GM18508 (cell line): ENCODE measurements at regions not wholly inside any gene's neighbourhood (a gene's known extent, or its start where the extent isn't known, plus 50 kb on each side); places are given as distances from the start of the nearest gene placed in this dataset.

Experiments
- ATAC-seq: cut with Tn5 transposase; IDR thresholded peaks from one replicate; pipeline ENCODE4 v1.9.1; 2021; ENCODE audit warnings: moderate number of reproducible peaks; ENCODE audit not compliant: insufficient read depth, unreplicated experiment

GRCh38 chr19:29393915-29394460, 131.8 kb upstream of the VSTM2B start:
- ATAC-seq: no peak

GRCh38 chr19:29395111-29395733, 130.6 kb upstream of the VSTM2B start:
- no peak for ATAC-seq

- no peak for ATAC-seq
Measured at GRCh38 chr19:29395734-29396414, 129.9 kb upstream of the VSTM2B start.

DNA sequence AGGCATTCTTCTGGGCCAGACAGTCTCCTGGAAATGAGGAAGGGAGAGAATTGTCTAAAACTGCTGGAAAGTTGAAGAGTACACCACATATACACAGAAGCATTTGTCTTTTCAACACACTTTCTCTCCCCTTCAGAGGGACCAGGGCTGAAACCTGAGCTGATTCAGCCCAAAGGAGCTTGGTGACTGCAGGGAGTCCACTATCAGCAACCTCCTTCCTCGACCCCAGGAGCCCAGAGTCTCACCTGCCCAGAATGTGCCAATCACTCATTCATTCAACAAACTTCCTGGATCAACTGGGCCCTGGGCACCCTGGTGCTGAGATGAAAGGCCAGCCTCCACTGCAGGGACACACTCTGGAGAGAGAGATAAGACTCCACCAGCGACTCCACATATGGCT, 128.9 kb upstream of the VSTM2B start:
- ATAC-seq: no peak

- ATAC-seq: no peak
Measured at GRCh38 chr19:29397748-29398147, 128.0 kb upstream of the VSTM2B start.

DNA sequence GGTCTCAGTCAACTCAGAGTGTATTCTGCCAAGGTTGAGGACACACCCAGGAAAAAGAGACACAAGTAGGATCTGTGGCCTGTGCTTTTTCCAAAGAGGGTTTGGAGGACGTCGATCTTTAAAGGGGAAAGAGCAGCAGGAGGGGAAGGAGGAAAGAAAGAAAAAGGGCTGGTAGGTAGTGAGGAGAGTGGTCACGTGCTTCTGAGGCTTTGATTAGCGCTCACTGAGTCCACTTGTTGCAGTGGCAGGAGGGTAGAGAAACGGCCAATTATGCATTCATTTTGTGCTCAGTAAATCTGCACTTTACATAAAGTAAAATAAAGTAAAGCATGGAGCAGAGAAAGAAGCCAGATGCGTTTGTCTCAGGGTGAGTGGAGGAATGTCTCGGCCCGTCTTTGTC, 126.0 kb upstream of the VSTM2B start:
- ATAC-seq: no peak

DNA sequence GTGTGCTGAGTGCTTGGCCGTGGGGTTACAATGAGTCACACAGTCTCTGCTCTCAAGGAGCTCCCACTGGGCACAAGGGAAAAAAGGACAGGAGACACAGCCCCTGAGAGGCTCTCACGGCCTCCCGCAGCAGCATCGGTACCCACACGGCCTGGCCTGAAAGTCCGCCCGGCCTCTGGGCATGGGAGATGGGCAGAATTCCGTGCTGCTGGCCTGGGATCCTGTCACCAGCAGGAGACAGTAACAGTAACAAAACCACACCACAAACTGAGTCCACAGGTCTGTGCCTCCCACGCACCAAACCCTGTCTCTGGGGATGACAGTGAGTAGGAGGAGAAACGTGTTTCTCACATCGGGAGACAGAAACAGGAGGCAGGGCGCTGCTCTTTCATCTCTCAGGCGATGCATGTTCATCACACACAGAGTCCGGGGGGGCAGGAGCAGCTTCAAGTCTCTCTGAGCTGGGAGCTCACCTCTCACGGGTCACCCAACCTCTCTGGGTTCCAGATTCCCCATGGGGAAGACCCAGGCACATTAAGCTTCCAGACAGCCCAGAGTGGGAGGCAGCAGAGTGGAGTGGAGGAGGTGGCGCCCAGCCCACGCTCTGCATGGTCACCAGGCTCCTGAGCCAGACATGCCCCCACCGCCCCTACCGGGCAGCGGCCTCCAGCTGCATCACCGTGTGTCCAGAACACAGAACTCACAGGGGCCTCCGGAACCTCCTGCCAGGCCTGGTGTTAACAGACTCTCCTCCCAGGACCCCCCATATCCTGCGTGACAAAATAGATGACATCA, 124.7 kb upstream of the VSTM2B start:
- ATAC-seq: no peak

GRCh38 chr19:29401712-29402421, 123.9 kb upstream of the VSTM2B start:
- ATAC-seq: no peak

DNA sequence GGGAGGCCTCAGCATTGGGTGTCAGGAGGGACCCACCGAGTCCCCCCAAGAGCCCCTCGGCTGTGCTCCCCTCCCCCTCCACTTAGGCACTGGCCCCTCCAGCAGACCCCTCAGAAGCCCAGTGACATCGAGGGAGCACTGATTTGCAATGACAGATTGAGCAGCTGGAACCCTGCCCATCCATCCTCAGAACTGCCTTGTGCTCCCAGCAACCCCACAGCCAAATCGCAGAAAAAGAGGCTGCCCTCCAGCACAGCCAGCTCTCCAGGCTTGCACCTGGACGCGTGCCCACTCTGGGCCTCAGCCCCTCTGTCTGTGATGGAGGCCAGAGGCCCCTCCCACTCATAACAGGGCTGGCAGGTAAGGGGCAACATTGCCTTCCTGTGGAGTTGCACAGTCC, 123.2 kb upstream of the VSTM2B start:
- no peak for ATAC-seq

DNA sequence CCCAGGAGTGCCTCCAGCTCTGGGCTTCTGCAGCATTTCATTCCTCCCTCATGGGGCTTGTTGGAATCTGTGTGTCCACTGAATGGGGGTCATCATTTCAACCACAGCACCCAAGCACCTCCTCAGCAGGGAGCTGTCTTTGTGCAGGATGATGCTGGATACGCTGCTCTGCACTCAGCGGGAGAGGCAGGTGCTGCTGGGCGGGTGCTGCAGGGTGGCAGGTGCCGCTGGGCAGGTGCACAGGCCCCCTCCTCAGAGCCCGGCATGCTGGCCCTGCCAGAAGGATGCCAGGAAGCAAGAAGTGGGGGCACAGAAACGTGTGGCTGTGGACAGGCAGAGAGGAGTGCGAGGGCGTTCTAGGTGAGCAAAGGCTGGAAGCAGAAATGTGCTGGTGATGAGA, 121.8 kb upstream of the VSTM2B start:
- ATAC-seq: no peak

DNA sequence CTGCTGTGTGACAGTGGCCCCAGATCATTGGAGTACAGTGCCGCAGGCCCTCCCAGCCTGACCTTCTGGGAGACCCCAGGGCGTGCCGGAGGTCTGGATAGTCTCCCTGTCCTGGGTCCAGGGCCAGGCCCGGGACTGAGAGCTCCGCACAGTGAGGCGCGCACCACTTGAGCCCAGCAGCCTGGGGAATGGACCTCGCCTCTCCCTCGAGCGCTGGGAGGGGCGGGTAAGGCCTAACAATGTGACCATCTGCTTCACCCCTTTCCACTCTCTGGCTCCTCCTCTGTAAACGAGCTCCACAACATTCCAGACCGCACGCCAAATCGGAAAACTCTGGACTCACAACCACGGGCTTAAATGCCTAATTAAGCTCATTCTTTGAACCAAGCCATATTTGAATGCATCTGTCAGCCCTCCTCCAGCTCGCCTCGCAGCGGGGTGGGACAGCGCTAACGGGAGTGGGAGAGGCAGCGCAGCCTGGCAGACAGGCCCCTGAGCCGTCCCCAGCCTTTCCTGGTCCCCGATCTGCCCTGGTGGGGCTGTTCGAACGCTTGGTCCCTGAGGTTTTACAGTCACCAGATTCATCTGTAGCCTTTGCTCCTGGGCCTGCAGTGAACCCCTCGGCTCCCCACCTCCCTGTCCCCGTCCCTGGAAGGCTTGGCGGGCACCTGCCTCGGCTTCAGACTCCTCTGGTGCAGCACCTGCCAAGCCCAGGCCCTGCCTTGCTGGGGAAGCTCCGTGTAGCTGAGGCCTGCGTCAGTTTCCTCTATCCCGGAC, 120.7 kb upstream of the VSTM2B start:
- ATAC-seq: no peak

GRCh38 chr19:29405728-29405995, 120.1 kb upstream of the VSTM2B start:
- no peak for ATAC-seq

DNA sequence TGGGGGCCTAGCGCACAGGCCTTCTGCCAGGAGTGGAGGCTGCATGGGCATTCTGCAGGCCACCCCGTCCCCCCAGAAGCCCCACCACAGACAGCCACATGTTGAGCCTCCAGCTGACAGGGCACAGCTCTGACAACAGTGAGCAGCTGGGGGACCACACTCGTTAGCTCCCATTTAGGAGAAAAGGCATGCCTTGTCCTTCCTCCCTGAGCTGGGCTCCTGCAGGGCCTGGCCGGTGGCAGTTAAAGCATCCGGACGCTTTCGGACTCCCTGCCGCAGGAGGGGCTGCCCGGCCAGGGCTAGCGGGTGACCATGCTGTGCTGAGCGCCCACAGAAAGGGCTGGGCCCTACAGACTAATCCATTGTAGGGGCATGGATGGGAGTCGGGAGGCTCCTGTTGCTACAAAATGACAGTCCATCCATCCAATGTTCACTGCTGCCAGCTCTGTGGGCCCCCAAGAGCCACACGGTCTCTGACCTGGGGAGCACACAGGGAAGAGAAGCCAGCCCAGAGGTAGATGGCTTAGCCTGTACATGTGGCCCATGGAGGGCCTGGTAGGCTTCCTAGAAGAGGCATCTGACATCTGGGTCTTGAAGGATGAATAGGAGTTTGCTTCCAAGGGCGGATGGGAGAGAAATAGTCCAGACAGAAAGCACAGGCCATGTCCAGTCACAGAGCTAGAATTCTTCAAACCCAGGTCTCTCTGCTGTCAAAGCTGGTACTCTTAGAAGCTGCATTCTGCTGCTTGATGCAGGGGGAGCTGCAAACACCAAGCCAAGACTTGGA, 116.5 kb upstream of the VSTM2B start:
- ATAC-seq: no peak

- no peak for ATAC-seq
Measured at GRCh38 chr19:29410601-29411000, 115.2 kb upstream of the VSTM2B start.

DNA sequence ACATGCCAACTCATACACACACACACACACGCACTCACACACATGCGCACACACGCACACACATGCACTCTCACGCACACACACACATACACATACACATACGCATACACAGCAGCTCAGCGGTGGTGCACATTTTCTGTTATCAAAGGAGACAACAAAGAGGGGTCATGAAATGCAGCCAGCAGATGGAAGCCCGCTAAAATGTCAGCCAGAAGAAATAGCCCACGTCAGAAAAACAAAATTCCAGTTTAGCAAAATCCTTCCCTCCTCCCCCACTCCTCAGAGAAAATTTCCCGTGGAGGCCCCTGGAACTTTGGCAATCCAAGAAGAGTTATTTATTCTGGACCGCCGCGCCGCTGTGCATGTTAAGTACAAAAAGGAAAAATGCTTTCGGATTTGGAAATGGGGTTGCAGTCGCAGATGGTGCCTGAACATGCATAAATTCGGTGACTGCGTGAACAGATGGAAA, 114.6 kb upstream of the VSTM2B start:
- no peak for ATAC-seq

DNA sequence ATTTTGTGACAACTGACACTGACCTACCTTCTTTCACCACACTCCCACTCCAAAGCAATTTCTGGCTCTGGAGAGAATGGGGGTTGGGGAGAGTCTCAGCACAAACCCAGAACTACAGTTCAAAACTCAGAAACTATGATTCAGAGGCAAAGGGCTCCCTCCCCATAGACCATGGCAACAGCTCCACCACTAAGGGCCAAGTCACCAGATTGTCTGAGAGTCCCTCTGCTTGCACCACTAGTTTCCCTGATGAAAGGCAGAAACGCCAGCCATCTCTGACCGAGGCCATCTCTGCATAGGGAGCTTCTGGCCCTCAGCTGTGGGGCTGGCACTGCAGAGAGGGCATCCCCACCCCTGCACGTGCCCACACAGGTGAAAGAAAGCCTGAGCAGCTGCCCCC, 112.4 kb upstream of the VSTM2B start:
- no peak for ATAC-seq

- no peak for ATAC-seq
Measured at GRCh38 chr19:29415507-29415906, 110.3 kb upstream of the VSTM2B start.

DNA sequence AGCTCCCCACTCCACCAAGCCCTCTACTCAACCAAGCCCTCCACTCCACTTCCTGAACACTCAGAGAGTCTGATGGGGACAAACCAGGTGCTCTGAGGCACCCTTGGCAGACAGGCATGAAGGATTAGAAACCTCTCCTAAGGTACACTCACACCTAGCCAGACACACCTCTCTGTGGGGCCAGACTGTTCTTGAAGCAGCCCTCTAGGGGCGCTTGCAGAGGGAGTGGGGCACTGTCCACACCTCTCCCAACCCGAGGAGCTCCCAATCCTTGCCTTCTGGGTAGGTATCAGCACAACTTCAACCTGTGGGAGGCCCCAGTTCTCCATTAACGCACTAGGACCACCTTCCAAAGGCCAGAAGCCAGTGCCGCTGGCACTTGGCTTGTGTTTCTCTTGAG, 108.7 kb upstream of the VSTM2B start:
- ATAC-seq: no peak

DNA sequence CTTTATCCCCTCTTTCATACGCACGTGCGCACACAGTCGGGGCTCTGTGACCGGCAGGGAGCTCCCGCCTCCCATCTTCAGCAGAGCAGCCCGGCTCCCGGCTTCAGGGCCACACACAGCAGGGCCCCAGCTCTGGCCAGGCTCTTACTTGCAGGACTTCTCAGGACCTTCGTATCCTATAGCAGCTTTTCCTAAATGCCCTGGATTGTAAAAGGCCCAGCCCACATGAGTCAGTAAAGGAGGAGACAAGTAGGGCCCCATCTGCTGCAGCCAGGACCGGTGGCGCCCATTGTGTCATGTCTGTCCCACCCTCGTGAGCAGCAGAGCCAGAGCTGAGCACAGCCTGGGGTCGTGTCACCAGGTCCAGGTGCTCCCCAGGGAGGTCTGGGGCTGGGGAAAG, 107.6 kb upstream of the VSTM2B start:
- ATAC-seq: no peak
